ENCODE measurements at regions not wholly inside any gene's neighbourhood (a gene's known extent, or its start where the extent isn't known, plus 50 kb on each side); places are given as distances from the start of the nearest gene placed in this dataset.

DNA sequence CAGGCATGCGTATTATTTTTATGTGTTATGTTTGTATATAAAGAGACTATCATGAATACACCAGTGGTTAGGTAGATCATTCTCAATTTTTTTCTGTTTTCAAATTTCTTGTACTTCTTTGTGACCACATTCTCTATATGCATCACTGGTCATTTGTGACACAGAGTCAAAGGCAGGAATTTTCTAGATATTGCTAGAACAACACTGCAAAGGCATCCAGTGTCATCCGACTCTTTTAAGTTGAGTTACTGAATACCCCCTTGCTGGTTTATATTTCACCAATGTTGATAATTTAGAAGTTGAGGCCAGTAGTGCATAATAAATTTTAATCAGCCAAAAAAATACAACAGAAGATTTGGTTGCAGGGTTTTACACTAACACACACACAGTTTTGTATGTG, 351.8 kb downstream of the CASP12 start:
- Histone ChIP-seq H3K27ac (no peak overlapping the region), H3K27me3 (no peaks in the 10 kb centered on the region), H3K4me1 (no peaks in the 10 kb centered on the region), H3K9me3 (no peaks in the 10 kb centered on the region), H3K4me3 (no peak overlapping the region), H3K36me3 (no peaks in the 10 kb centered on the region)
- intact Hi-C loops (cut with DNase I), result no loop called here
- DNase-seq, result no peak
- TF ChIP-seq CTCF (IDR thresholded peaks at IDR 0.05) (no peak), EP300 (IDR thresholded peaks at IDR 0.05) (no peak), POLR2A (IDR thresholded peaks at IDR 0.05) (no peak), POLR2AphosphoS5 (IDR thresholded peaks at IDR 0.05) (no peak)
- 85 to 93% methylated on average over 2 of the region's 2 CpGs for WGBS, 2 donors

GRCh38 chr11:104541701-104542100, 356.6 kb downstream of the CASP12 start:
- no peak overlapping the region for H3K27ac ChIP-seq
- intact Hi-C loops (cut with DNase I), result no loop called here
- no peaks in the 10 kb centered on the region for H3K4me1 ChIP-seq
- H3K27me3 ChIP-seq, result no peaks in the 10 kb centered on the region
- no peaks in the 10 kb centered on the region for H3K36me3 ChIP-seq
- no peak for DNase-seq
- 60 to 72% methylated on average over 1 of the region's 1 CpG for WGBS, 2 donors
- H3K4me3 ChIP-seq, result no peak overlapping the region
- TF ChIP-seq CTCF (IDR thresholded peaks at IDR 0.05) (no peak), POLR2A (IDR thresholded peaks at IDR 0.05) (no peak), EP300 (IDR thresholded peaks at IDR 0.05) (no peak), POLR2AphosphoS5 (IDR thresholded peaks at IDR 0.05) (no peak)
- H3K9me3 ChIP-seq, result no peaks in the 10 kb centered on the region

GRCh38 chr11:104538313-104538712, 359.9 kb downstream of the CASP12 start:
- H3K27me3 ChIP-seq, result no peaks in the 10 kb centered on the region
- no peak for TF ChIP-seq POLR2A (IDR thresholded peaks at IDR 0.05)
- no peak for TF ChIP-seq POLR2AphosphoS5 (IDR thresholded peaks at IDR 0.05)
- TF ChIP-seq EP300 (IDR thresholded peaks at IDR 0.05), result no peak
- no peak for TF ChIP-seq CTCF (IDR thresholded peaks at IDR 0.05)
- H3K9me3 ChIP-seq, result no peaks in the 10 kb centered on the region
- no peak overlapping the region for H3K4me3 ChIP-seq
- H3K36me3 ChIP-seq, result no peaks in the 10 kb centered on the region
- no peak overlapping the region for H3K27ac ChIP-seq
- 91 to 94% methylated on average over 1 of the region's 1 CpG for WGBS, 2 donors
- no peak for DNase-seq
- H3K4me1 ChIP-seq, result no peaks in the 10 kb centered on the region
- intact Hi-C loops (cut with DNase I), result no loop called here

DNA sequence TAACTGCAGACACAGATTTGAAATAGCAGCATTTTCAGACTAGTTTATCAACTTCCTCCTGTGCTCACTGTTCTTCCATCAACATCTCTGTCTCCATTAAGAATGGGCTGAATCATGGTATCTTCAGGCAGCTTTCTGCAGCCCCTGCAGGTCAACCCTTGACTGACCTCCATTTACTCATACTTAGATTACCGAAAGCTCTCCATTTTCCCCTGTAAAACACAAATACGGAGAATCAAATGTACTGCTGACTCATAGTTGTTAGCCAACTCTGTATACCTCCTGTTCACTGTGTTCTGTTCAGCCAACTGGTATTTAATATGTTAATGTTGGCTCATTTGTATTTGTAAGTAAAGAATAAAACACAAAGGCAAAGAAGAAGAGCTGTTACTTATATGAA, 364.0 kb downstream of the CASP12 start:
- Histone ChIP-seq H3K4me3 (no peak overlapping the region), H3K27ac (no peak overlapping the region), H3K36me3 (no peaks in the 10 kb centered on the region), H3K4me1 (no peaks in the 10 kb centered on the region), H3K27me3 (no peaks in the 10 kb centered on the region), H3K9me3 (no peaks in the 10 kb centered on the region)
- 79 to 80% methylated on average over 2 of the region's 2 CpGs for WGBS, 2 donors
- TF ChIP-seq POLR2AphosphoS5 (IDR thresholded peaks at IDR 0.05) (no peak), POLR2A (IDR thresholded peaks at IDR 0.05) (no peak), EP300 (IDR thresholded peaks at IDR 0.05) (no peak), CTCF (IDR thresholded peaks at IDR 0.05) (no peak)
- DNase-seq, result no peak
- intact Hi-C loops (cut with DNase I), result no loop called here

- no peak for DNase-seq
- Histone ChIP-seq H3K4me1 (no peaks in the 10 kb centered on the region), H3K27ac (no peak overlapping the region), H3K36me3 (no peaks in the 10 kb centered on the region), H3K4me3 (no peak overlapping the region), H3K9me3 (no peaks in the 10 kb centered on the region), H3K27me3 (no peaks in the 10 kb centered on the region)
- intact Hi-C loops (cut with DNase I), result no loop called here
- TF ChIP-seq CTCF (IDR thresholded peaks at IDR 0.05) (no peak), POLR2A (IDR thresholded peaks at IDR 0.05) (no peak), EP300 (IDR thresholded peaks at IDR 0.05) (no peak), POLR2AphosphoS5 (IDR thresholded peaks at IDR 0.05) (no peak)
- WGBS, 2 donors, result 44 to 53% methylated on average over 3 of the region's 3 CpGs
These were observed 366.4 kb downstream of the CASP12 start for GRCh38 chr11:104531894-104532293.
